ENCODE measurements at regions not wholly inside any gene's neighbourhood (a gene's known extent, or its start where the extent isn't known, plus 50 kb on each side); places are given as distances from the start of the nearest gene placed in this dataset.

DNA sequence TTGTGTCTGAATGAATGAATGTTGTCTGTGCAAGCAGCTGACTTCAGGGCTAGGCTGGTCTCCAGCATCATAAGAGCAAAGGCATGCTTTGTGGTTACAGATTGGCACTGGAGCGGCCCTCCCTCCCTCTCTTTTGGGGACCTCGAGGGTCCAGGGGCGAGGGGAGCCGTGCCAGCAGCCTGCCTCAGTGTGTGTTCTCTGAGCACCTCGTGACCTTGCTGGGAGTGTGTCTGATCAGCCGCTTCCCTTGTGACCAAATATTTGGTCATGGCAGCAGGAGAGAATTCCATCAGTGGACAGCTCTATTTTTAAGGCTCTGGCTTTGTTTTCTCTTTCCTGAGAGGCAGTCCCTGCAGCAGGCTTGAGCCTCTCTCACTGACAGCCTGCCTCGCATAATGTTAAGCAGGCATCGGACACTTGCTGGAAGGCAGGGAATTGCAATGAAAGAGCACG, 329.7 kb downstream of the UQCRFS1 start:
- no peaks in the 10 kb centered on the region for H3K36me3 ChIP-seq (ENCODE audit: control insufficient read depth, insufficient read depth, low read length)
- TF ChIP-seq CTCF (IDR thresholded peaks at IDR 0.05; ENCODE audit: insufficient read depth, low read length, severe bottlenecking): no peak
- no peak for FAIRE-seq
- no peak for DNase-seq (ENCODE audit: low read depth)
- no peaks in the 10 kb centered on the region for H3K27me3 ChIP-seq (ENCODE audit: control insufficient read depth, insufficient read depth, low read length)
- H3K4me3 ChIP-seq (ENCODE audit: low read depth, low read length): no peak overlapping the region

GRCh38 chr19:28882818-28883217, 330.1 kb downstream of the UQCRFS1 start:
- no peaks in the 10 kb centered on the region for H3K36me3 ChIP-seq (ENCODE audit: control insufficient read depth, insufficient read depth, low read length)
- H3K4me3 ChIP-seq (ENCODE audit: low read depth, low read length): no peak overlapping the region
- FAIRE-seq (no peak), DNase-seq (ENCODE audit: low read depth) (no peak)
- no peaks in the 10 kb centered on the region for H3K27me3 ChIP-seq (ENCODE audit: control insufficient read depth, insufficient read depth, low read length)
- no peak for TF ChIP-seq CTCF (IDR thresholded peaks at IDR 0.05; ENCODE audit: insufficient read depth, low read length, severe bottlenecking)

DNA sequence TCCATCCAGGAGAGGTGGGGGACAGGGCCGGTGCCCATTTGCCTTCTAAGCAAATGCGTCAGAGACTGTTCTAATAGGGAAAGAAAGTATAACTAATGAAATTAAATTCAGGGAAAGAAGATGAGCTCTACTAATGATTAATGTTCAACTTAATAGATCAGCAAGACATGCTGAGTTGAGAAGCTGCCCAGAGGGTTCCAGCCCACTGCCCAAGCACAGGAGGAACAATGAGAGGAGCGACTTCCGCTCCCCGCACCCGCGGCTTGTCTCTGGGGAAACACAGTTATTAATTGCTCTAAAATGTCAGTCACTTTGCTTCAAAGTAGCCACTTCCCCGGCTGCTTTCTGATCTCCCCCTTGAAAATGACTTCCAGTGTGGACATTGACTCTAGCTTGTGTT, 331.3 kb downstream of the UQCRFS1 start:
- TF ChIP-seq CTCF (IDR thresholded peaks at IDR 0.05; ENCODE audit: insufficient read depth, low read length, severe bottlenecking): no peak
- Histone ChIP-seq H3K4me3 (ENCODE audit: low read depth, low read length) (no peak overlapping the region), H3K27me3 (ENCODE audit: control insufficient read depth, insufficient read depth, low read length) (no peaks in the 10 kb centered on the region), H3K36me3 (ENCODE audit: control insufficient read depth, insufficient read depth, low read length) (no peaks in the 10 kb centered on the region)
- no peak for DNase-seq (ENCODE audit: low read depth)
- no peak for FAIRE-seq

GRCh38 chr19:28880735-28881401, 332.1 kb downstream of the UQCRFS1 start:
- H3K4me3 ChIP-seq (ENCODE audit: low read depth, low read length): no peak overlapping the region
- no peak for DNase-seq (ENCODE audit: low read depth)
- TF ChIP-seq CTCF (IDR thresholded peaks at IDR 0.05; ENCODE audit: insufficient read depth, low read length, severe bottlenecking): no peak
- FAIRE-seq: no peak
- H3K27me3 ChIP-seq (ENCODE audit: control insufficient read depth, insufficient read depth, low read length): no peaks in the 10 kb centered on the region
- H3K36me3 ChIP-seq (ENCODE audit: control insufficient read depth, insufficient read depth, low read length): no peaks in the 10 kb centered on the region

DNA sequence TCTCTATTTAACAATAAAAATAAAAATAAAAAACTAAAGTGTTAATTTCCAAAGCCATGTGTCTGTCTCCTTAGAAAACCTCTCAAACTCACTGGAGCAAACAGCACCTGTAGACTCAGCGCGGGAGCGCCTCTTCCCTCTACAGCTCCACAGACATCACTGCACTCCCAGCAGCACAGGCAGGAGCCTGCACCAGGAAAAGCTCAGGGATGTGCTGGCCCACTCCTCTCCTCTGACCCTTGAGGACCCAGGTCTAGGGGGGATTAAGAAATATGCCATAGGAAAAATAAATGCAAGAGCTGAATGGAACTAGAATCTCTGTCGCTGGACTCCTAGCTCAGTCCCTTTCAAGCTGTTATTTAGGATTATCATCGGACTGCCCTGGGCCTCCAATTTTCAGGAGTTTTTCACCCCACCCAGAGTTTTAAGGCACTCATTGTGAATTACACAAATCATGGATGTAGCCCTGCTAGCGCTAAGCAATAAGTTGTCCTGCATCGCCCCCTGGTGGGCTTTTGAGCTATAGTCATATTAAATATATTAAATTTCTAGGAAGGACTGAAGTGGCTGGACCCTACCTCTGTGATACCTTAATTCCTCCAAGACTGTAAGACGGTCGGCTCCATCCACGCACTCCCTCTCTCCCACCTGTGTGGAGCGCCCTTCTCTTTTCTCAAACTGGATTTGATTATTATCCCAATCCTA, 333.9 kb downstream of the UQCRFS1 start:
- Histone ChIP-seq H3K27me3 (ENCODE audit: control insufficient read depth, insufficient read depth, low read length) (no peaks in the 10 kb centered on the region), H3K36me3 (ENCODE audit: control insufficient read depth, insufficient read depth, low read length) (no peaks in the 10 kb centered on the region), H3K4me3 (ENCODE audit: low read depth, low read length) (no peak overlapping the region)
- peak; percentile 36 for TF ChIP-seq CTCF (IDR thresholded peaks at IDR 0.05; ENCODE audit: insufficient read depth, low read length, severe bottlenecking)
- no peak for FAIRE-seq
- DNase-seq (ENCODE audit: low read depth): peak; percentile 29

Measured in bronchial epithelial cell (primary cell).